ENCODE measurements at regions not wholly inside any gene's neighbourhood (a gene's known extent, or its start where the extent isn't known, plus 50 kb on each side); places are given as distances from the start of the nearest gene placed in this dataset.

DNA sequence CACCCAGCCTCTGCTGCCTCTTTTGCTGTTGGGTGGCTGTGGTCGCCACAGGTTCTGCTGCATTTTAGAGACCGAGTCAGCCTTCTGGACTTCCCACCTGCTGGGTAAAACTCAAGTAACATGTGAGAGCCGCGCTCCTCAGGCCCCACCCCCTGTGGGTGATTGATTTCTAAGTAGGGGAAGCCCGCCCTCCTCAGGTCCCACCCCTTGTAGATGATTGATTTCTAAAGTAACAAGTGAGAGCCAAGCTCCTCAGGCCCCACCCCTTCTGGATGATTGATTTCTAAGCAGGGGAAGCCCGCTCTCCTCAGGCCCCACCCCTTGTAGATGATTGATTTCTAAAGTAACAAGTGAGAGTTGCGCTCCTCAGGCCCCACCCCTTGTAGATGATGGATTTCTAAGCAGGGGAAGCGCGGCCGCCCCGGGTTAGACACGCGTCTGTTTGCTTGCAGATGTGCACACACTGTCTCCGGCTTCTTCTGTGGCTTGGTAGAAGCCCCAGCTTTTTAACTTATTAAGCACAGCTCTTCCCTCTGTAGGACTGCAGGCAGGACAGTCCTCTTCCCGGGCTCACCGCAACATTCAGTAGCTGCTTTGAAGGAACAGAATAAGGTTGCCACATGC is 83.4 kb downstream of the FAM43A start:
- DNase-seq (ENCODE audit: low read depth) = peak; percentile 93

DNA sequence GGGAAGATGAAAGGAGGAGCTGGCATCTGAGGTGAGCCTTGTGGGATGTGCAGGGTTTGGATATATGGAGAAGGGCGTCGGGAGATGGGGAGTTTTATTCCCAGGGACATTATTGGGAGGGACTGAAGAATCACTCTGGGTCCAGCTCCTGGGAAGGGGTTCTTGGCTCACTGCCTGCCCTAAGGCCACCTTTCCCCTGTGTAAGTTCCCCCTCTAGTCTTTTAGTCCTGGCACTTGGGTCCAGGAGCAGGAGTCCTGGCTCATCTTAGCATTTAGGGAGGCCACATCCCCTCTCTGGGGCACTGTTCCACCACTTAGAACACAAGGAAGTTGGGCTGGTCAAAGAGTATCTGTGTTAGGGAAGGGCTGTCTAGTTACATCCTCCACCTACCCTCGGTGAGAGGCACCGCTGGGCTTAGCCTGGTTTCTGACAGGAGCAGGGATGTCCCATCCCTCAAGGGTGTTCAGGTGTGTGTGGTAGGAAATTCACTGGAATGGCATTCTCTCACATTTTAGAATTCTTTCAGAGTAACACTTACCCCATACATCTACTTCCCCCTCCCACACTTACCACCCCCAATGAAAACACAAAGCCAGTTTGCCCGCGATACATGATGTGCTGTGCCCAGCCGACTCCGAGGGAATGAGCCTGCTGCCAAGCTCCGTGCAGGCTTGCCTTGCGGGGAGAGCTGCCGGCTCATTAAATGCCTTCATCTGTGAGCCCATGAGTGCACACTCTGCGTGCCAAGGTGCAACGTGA is 86.7 kb downstream of the FAM43A start:
- DNase-seq (ENCODE audit: low read depth) = no peak

DNA sequence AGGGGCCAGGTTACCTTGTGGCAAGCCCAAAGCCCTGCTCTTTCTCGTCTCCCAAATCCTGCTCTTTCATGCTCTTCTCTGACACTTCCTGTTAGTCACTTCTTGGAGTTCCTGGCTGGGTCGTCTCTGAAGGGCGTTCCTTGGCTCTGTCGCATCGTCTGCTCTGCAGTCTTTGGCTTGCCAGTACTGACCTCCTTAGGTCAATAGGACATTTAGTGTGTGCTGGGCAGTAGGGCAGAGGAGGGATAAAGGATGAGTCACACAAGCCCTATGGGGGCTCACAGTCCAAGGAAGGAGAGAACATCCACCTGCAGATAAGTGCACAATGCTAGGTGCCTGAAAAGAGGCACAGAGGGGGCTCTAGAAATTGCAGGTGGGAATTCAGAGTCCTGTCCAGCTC is 87.5 kb downstream of the FAM43A start:
- no peak for DNase-seq (ENCODE audit: low read depth)

DNA sequence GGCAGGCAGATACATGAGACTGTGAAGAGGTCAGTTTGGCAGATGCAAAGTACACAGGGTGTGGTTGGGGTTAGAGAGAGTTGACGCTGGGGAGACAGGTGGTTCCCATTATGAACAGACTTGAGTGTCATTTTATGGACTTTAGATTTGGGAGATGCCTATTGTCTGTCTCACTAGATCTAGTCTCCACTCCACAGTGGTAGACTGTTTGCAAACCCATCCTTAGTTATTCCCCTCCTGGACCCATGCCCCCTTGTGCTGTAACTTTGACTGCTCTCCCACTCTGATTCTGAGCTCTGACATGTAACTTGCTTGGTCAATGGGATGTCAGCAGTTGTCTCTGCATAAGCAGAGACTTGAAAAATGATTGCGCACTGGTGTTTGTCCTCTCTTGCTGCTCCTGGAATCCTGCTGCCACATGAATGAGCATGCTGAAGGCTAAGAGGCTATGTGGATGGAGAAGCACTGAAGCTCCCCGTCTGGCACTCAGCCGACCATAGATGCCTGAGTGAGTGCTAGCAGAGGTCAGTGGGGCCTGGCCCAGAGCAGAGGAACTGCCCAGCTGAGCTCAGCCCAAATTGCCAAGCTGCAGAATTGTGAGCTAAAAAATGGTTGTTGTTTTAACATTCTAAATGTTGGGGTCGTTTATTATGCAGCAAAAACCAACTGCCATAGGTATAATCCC is 88.2 kb downstream of the FAM43A start:
- peak; percentile 47 for DNase-seq (ENCODE audit: low read depth)

- DNase-seq (ENCODE audit: low read depth) = no peak
Measured at GRCh38 chr3:194775266-194775665, 89.6 kb downstream of the FAM43A start.

- DNase-seq (ENCODE audit: low read depth) = no peak
Measured at GRCh38 chr3:194775731-194776130, 90.0 kb downstream of the FAM43A start.

- DNase-seq (ENCODE audit: low read depth) = no peak
Measured at GRCh38 chr3:194777729-194778128, 92.0 kb downstream of the FAM43A start.

GRCh38 chr3:194779729-194780224 is 94.1 kb downstream of the FAM43A start:
- no peak for DNase-seq (ENCODE audit: low read depth)

GRCh38 chr3:194780706-194781105 is 95.0 kb downstream of the FAM43A start:
- no peak for DNase-seq (ENCODE audit: low read depth)

DNA sequence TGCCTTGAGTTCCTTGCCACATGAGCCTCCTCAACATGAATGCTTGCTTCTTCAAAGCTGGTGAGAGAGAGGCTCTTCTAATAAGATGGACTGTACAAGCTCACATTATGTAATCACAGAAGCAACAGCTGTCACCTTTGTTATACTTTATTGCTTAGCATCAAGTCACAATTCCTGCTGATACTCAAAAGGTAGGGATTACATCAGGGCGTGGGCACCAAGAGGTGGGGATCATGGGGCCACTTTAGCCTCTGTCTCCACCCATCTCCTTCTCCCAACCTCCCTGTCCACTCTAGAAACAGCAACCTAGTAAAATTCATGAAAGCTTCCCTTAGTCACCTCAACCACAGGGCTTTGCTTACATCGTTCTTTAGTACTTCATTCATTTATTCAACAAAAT is 95.9 kb downstream of the FAM43A start:
- no peak for DNase-seq (ENCODE audit: low read depth)

DNA sequence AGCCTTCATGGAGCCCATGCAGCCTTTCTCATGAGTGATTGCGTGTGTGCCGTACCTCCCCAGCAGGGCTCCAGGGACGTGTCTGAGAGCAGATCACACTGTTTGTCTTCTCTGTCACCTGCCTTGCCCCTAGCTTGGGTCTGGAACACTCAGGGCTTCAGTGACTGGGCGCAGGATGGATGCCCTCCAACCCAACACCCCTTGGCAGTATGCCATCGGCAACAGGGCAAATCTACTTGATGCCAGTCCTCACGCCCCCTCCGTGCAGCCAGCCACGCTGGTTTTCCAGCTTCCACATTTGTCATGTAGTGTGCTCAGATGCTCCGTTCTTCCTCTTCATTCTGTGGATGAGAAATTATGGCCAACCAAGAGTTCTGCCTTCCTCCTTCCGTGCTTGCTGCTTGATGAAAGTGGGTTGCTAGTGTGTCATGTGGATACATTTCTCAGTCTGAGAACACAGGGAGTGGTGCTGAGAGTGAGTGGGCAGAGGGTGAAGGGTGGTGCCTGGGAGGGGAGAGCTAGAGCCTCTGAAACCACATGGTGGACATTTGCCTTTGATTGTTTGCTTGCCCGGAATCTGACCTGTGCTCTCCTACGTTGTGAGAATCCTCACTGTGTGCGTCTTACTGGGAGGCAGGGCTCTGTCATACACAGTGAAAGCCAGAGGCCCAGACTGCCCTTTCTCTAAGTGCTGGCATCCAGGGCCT is 97.2 kb downstream of the FAM43A start:
- no peak for DNase-seq (ENCODE audit: low read depth)

DNA sequence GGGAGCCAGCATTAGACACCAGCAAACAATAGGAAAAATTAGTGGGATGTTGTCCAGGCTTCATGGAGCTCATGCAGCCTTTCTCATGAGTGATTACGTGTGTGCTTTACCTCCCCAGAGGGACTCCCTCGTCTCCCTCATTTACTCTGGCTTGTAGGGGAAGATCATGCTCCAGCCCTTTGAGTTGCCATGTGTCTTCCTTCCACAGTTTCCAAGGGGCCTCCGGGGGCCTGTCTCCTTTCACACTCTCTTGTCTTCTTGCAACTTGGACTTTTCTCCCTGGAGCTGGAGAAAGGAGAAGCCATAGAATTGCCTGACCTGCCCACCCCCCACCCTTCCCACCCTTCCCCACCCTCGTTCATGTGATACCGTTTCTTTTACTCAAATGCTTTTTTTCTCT is 98.7 kb downstream of the FAM43A start:
- no peak for DNase-seq (ENCODE audit: low read depth)

- DNase-seq (ENCODE audit: low read depth) = no peak
Measured at GRCh38 chr3:194785315-194785714, 99.6 kb downstream of the FAM43A start.

GRCh38 chr3:194787072-194787471 is 101.4 kb downstream of the FAM43A start:
- no peak for DNase-seq (ENCODE audit: low read depth)

DNA sequence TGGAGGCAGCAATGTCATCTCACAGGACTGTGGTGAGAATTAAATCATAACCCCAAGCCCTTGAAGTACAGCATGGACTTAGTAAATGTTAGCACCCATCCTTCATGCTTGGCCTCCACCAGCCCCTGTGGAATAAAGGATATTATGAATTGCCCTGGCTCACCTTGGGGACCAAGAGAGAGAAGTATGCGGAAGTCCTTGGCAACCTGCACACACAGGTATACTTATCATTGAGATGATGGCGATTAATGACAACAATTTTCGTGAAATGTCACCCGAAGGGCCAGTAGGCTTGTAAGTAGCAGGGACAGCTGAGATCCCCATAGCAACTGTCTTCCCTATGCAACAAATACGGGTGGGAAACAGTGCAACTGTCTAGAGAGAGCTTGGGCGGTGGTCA is 102.0 kb downstream of the FAM43A start:
- DNase-seq (ENCODE audit: low read depth) = no peak

DNA sequence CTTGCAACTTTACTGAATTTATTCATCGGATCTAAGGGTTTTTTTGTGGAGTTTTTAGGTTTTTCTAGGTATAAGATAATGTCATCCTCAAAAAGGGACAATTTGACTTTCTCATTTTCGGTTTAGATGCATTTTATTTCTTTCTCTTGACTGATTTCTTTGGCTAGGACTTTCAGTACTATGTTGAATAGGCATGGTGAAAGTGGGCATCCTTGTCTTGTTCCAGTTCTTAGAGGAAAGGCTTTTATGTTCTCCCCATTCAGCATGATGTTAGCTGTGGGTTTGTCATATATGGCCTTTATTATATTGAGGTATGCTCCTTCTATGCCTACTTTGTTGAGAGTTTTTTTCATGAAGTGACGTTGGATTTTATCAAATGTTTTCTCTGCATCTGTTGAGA is 106.7 kb downstream of the FAM43A start:
- DNase-seq (ENCODE audit: low read depth) = no peak

GRCh38 chr3:194797555-194798250 is 112.0 kb downstream of the FAM43A start:
- no peak for DNase-seq (ENCODE audit: low read depth)

DNA sequence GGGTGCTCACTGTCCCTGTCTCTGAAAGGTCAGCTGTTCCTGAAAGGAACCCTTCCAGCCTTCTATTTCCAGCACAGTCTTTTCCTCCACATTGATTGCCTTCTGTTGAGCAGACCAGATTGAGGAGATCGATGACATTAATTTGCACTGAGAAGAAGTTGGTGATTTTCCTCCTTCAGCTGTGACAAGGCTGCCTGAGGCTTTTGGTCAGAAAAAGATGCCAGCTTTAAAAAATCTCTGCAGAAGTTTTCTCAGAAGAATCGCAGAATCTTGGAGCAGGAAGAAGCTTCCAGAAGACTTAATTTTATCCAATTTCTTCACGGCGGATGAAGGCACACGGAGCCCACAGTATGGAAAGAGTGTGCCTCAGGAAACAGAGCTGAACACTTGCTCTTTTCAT is 112.8 kb downstream of the FAM43A start:
- DNase-seq (ENCODE audit: low read depth) = no peak

GRCh38 chr3:194800002-194800401 is 114.3 kb downstream of the FAM43A start:
- DNase-seq (ENCODE audit: low read depth) = no peak

- DNase-seq (ENCODE audit: low read depth) = no peak
Measured at GRCh38 chr3:194801461-194802432, 116.1 kb downstream of the FAM43A start.

- no peak for DNase-seq (ENCODE audit: low read depth)
Measured at GRCh38 chr3:194804796-194805195, 119.1 kb downstream of the FAM43A start.
